ENCODE measurements at regions not wholly inside any gene's neighbourhood (a gene's known extent, or its start where the extent isn't known, plus 50 kb on each side); places are given as distances from the start of the nearest gene placed in this dataset.

DNA sequence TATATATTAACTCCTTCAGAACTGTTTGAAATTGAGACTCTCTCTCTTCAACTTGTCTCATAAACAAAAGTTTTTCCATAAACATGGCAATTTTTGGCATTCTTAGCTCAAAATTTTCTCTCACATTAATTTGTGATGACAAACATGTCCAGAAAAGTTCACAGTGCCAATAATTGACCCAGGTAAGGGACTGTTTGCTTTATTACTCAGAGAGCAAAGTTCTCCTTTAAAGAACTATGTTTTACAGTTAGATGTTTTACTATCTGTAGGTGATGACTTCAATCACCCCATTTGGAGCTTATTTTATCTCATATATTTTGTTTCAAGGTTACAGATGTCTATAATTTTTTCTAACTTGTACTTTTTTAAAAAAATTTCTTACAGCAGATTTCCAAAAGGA, 855.6 kb downstream of the SLC16A7 start:
- no peaks in the 10 kb centered on the region for H3K36me3 ChIP-seq (ENCODE audit: control insufficient read depth, insufficient read depth, low read length)
- no peak overlapping the region for H3K27ac ChIP-seq (ENCODE audit: low read depth, low read length, severe bottlenecking)
- no peaks in the 10 kb centered on the region for H3K4me1 ChIP-seq (ENCODE audit: control insufficient read depth, insufficient read depth, low read length, poor library complexity, severe bottlenecking)
- no peak overlapping the region for H3K4me3 ChIP-seq (ENCODE audit: extremely low read depth, insufficient read depth, low read length, poor library complexity, severe bottlenecking)
- H3K9me3 ChIP-seq (ENCODE audit: control insufficient read depth, low read length) = no peaks in the 10 kb centered on the region

DNA sequence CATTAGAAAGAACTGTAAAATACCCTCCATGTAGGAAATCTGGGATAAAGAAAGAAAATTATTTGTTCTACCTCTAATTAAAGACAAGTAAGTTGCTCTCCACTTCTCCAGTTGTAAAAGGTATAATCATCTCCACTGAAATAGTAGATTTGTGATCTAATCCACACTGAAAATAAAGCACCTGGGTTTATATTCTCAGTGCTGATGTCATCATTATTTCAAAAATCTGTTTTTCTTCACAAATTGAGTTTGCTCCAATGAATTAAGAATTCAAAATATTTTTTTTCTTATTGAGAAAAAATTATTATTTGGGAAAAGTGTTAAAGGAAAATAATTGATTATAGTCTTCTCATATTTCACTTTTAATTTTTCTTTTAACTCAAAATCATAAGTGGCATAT, 869.2 kb downstream of the SLC16A7 start:
- Histone ChIP-seq H3K4me1 (ENCODE audit: control insufficient read depth, insufficient read depth, low read length, poor library complexity, severe bottlenecking) (no peaks in the 10 kb centered on the region), H3K9me3 (ENCODE audit: control insufficient read depth, low read length) (no peaks in the 10 kb centered on the region), H3K36me3 (ENCODE audit: control insufficient read depth, insufficient read depth, low read length) (no peaks in the 10 kb centered on the region), H3K4me3 (ENCODE audit: extremely low read depth, insufficient read depth, low read length, poor library complexity, severe bottlenecking) (no peak overlapping the region), H3K27ac (ENCODE audit: low read depth, low read length, severe bottlenecking) (no peak overlapping the region)

DNA sequence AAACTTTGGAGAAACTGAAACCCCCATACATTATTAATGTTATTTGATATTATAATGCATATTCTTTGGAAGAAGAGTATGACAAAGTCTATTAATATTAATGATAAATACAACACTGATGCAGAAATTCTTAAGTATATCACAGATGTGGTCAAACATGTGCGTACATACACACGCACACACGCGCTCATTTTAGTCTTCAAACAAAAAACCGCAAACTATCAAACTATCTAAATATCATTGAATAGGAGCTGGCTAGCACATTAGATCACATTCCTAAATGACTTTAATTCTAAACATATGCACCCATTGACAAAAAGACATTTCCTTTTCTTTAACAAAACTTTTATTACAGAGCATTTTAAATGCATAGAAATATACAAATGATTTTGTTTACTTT, 872.7 kb downstream of the SLC16A7 start:
- no peaks in the 10 kb centered on the region for H3K36me3 ChIP-seq (ENCODE audit: control insufficient read depth, insufficient read depth, low read length)
- WGBS, 2 experiments (ENCODE audit: insufficient coverage in 2 of 2) = 96 to 100% methylated on average over 3 to 5 of the region's 5 CpGs
- H3K4me3 ChIP-seq (ENCODE audit: extremely low read depth, insufficient read depth, low read length, poor library complexity, severe bottlenecking) = no peak overlapping the region
- no peaks in the 10 kb centered on the region for H3K9me3 ChIP-seq (ENCODE audit: control insufficient read depth, low read length)
- no peaks in the 10 kb centered on the region for H3K4me1 ChIP-seq (ENCODE audit: control insufficient read depth, insufficient read depth, low read length, poor library complexity, severe bottlenecking)
- H3K27ac ChIP-seq (ENCODE audit: low read depth, low read length, severe bottlenecking) = no peak overlapping the region

DNA sequence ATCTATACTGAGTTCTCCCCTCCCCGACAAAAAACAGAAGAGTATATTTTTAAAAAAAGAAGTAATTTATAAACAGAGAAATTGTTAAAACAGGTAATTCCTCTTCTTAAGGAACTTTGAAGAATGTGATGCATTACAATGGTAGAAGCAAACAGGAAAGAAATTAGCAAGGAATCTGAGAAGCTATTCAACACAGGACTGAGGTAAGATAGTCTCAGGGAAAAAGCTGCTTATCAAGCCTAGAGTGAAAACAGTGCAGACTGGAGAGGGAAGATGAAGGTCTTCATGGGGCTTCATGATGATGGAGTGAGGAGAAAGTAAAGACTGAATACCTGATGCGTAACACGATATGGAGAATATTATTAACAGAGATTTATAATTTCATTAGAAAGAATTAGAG, 880.0 kb downstream of the SLC16A7 start:
- Histone ChIP-seq H3K36me3 (ENCODE audit: control insufficient read depth, insufficient read depth, low read length) (no peaks in the 10 kb centered on the region), H3K4me3 (ENCODE audit: extremely low read depth, insufficient read depth, low read length, poor library complexity, severe bottlenecking) (no peak overlapping the region), H3K9me3 (ENCODE audit: control insufficient read depth, low read length) (no peaks in the 10 kb centered on the region), H3K4me1 (ENCODE audit: control insufficient read depth, insufficient read depth, low read length, poor library complexity, severe bottlenecking) (no peaks in the 10 kb centered on the region), H3K27ac (ENCODE audit: low read depth, low read length, severe bottlenecking) (no peak overlapping the region)
- WGBS, 2 experiments (ENCODE audit: insufficient coverage in 2 of 2) = no CpG with 5 or more reads among the region's 3 CpGs

DNA sequence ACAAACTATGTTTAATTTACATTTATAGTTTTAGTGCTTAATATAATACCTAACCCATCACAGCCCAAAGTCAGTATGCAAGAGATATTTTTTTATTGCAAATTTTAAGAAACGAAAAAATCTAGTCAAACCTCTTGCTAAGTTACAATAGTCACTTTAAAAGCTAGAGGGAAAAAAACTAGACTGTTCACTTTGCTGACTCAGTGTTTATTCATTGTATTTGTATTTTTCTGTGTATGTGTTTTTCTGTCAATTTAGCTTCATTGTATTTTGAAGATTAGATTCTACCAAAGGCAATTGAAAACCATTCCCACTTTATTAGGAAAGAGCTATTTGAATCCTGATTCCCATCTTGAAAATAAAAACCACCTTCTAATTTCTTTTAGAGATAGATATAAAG, 891.5 kb downstream of the SLC16A7 start:
- Histone ChIP-seq H3K36me3 (ENCODE audit: control insufficient read depth, insufficient read depth, low read length) (no peaks in the 10 kb centered on the region), H3K27ac (ENCODE audit: low read depth, low read length, severe bottlenecking) (no peak overlapping the region), H3K9me3 (ENCODE audit: control insufficient read depth, low read length) (no peaks in the 10 kb centered on the region), H3K4me1 (ENCODE audit: control insufficient read depth, insufficient read depth, low read length, poor library complexity, severe bottlenecking) (no peaks in the 10 kb centered on the region), H3K4me3 (ENCODE audit: extremely low read depth, insufficient read depth, low read length, poor library complexity, severe bottlenecking) (no peak overlapping the region)
- no CpG with 5 or more reads among the region's 1 CpG for WGBS, 2 experiments (ENCODE audit: insufficient coverage in 2 of 2)

DNA sequence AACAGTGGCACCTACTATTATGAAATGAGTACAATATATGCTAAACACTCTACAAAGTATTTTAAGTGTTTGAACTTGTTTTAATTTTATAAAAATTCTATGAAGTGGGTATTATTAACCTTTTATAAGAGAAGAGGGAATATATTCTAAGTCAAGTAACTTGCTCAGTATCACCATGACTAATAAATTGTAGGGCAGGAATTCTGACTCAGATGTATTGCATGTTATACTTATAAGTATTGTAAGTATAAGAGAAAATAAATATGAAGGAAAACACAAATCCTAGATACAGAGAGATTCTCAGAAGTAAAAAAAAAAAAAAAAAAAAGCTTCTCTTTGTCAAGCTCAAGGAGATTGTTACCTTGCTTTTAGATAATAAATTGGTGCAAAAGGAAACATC, 893.2 kb downstream of the SLC16A7 start:
- no peak overlapping the region for H3K27ac ChIP-seq (ENCODE audit: low read depth, low read length, severe bottlenecking)
- no peaks in the 10 kb centered on the region for H3K9me3 ChIP-seq (ENCODE audit: control insufficient read depth, low read length)
- no peaks in the 10 kb centered on the region for H3K4me1 ChIP-seq (ENCODE audit: control insufficient read depth, insufficient read depth, low read length, poor library complexity, severe bottlenecking)
- no peaks in the 10 kb centered on the region for H3K36me3 ChIP-seq (ENCODE audit: control insufficient read depth, insufficient read depth, low read length)
- no peak overlapping the region for H3K4me3 ChIP-seq (ENCODE audit: extremely low read depth, insufficient read depth, low read length, poor library complexity, severe bottlenecking)

DNA sequence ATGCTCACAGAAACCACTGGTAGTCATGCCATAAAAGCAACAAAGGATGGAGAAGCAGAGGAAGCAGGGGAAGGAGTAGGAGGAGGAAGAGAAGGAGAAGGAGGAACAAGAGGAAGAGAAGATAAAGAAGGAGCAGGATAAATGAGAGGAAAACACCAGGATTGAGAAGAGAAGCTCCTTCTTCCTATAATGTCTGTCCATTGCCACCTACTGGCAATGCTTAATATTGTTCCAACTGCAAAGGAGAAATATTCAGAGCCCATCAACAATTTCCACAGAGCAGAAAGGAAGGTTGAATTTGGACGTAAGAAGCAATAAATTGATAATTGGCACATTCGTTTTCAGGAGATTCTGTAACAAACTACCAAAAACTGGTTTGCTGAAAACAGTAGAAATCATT, 898.4 kb downstream of the SLC16A7 start:
- no peak overlapping the region for H3K4me3 ChIP-seq (ENCODE audit: extremely low read depth, insufficient read depth, low read length, poor library complexity, severe bottlenecking)
- WGBS, 2 experiments (ENCODE audit: insufficient coverage in 2 of 2) = 54% methylated on average over 2 of the region's 2 CpGs; no CpG with 5 or more reads in 1 of the 2 experiments
- no peaks in the 10 kb centered on the region for H3K4me1 ChIP-seq (ENCODE audit: control insufficient read depth, insufficient read depth, low read length, poor library complexity, severe bottlenecking)
- H3K27ac ChIP-seq (ENCODE audit: low read depth, low read length, severe bottlenecking) = no peak overlapping the region
- no peaks in the 10 kb centered on the region for H3K36me3 ChIP-seq (ENCODE audit: control insufficient read depth, insufficient read depth, low read length)
- no peaks in the 10 kb centered on the region for H3K9me3 ChIP-seq (ENCODE audit: control insufficient read depth, low read length)

DNA sequence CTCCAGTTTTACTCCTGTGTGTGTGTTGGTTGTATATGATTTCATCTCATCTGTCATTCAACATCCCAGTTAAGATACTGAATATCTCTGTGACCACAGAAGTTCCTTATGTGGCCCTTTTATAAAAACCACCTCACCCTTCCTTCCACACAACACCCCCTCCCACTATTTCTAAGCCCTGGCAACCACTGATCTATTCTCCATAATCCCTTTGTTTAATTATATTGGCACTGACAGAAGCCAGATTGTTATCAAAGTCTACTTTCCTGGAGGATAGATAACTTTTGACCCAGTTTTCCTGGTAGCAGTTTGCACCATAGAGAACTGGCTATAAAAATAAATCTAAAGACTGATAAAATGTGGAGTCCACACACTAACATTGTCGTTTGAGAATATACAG, 902.8 kb downstream of the SLC16A7 start:
- Histone ChIP-seq H3K27ac (ENCODE audit: low read depth, low read length, severe bottlenecking) (no peak overlapping the region), H3K4me1 (ENCODE audit: control insufficient read depth, insufficient read depth, low read length, poor library complexity, severe bottlenecking) (no peaks in the 10 kb centered on the region), H3K4me3 (ENCODE audit: extremely low read depth, insufficient read depth, low read length, poor library complexity, severe bottlenecking) (no peak overlapping the region), H3K9me3 (ENCODE audit: control insufficient read depth, low read length) (no peaks in the 10 kb centered on the region), H3K36me3 (ENCODE audit: control insufficient read depth, insufficient read depth, low read length) (no peaks in the 10 kb centered on the region)
- 83% methylated on average over 1 of the region's 1 CpG; no CpG with 5 or more reads in 1 of the 2 experiments for WGBS, 2 experiments (ENCODE audit: insufficient coverage in 2 of 2)

DNA sequence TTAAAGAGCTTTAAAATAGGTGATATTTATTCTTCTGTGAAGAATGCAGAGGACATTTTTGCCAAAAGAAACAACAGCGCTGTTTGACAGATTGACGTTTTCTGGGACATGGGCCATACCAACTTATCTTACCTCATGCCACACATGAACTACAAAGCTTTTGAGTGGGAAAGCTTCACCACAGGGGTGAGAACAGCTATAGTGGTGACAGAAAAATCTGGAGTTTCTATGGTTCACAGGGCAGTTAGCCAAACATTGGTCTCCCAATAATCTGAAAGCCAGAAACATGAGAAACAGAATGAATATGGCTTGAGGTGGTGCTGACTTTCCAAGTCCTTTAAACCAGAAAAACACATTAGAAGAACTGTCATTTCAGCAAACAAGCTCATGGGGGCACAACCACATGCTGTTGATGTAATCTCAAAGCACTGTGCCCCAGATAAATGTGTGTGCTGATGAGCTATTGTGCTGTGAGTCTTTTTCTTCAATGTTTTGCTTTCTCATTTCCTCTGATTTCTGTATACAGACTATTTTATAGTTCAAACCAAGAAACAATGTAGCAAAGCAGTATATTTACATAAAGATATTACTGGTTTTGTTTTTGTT, 905.4 kb downstream of the SLC16A7 start:
- WGBS, 2 experiments (ENCODE audit: insufficient coverage in 2 of 2) = no CpG with 5 or more reads among the region's 2 CpGs
- Histone ChIP-seq H3K4me1 (ENCODE audit: control insufficient read depth, insufficient read depth, low read length, poor library complexity, severe bottlenecking) (no peaks in the 10 kb centered on the region), H3K36me3 (ENCODE audit: control insufficient read depth, insufficient read depth, low read length) (no peaks in the 10 kb centered on the region), H3K27ac (ENCODE audit: low read depth, low read length, severe bottlenecking) (no peak overlapping the region), H3K9me3 (ENCODE audit: control insufficient read depth, low read length) (no peaks in the 10 kb centered on the region), H3K4me3 (ENCODE audit: extremely low read depth, insufficient read depth, low read length, poor library complexity, severe bottlenecking) (no peak overlapping the region)

DNA sequence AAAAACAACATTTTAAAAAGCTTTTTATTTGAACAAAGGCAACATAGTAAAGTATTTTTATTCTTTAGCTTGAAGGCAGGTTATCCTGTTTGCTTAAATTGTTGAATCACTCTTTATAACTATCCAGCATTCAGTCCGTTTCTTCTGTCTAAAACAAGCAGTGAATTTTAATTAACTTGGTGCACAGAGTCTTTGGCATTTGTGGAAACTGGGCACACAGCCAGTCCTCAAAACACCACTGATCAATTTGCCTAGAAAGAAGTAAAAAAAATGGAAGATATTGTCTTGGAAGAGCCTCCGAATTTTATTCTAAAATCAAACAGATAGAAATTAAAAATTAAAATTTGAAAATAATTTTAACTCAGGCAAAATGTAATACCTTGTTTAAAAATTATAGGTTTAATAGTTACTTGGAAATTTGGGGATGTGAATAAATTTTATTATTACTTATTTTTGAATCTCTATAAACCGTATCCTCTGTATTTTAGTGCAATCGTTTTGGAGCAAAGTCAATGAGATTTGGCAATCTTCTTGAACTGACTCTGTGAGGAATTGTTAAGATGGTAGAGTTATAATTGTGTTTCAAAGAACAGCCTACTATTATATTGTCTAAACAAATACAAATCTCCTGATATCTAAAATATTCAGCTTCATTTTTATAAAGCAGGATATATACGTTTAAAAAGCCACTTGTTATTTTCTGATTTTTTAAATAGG, 927.0 kb downstream of the SLC16A7 start:
- Histone ChIP-seq H3K36me3 (ENCODE audit: control insufficient read depth, insufficient read depth, low read length) (no peaks in the 10 kb centered on the region), H3K27ac (ENCODE audit: low read depth, low read length, severe bottlenecking) (no peak overlapping the region), H3K4me3 (ENCODE audit: extremely low read depth, insufficient read depth, low read length, poor library complexity, severe bottlenecking) (no peak overlapping the region), H3K9me3 (ENCODE audit: control insufficient read depth, low read length) (no peaks in the 10 kb centered on the region), H3K4me1 (ENCODE audit: control insufficient read depth, insufficient read depth, low read length, poor library complexity, severe bottlenecking) (no peaks in the 10 kb centered on the region)
- WGBS, 2 experiments (ENCODE audit: insufficient coverage in 2 of 2) = 100% methylated on average over 1 of the region's 5 CpGs; no CpG with 5 or more reads in 1 of the 2 experiments

DNA sequence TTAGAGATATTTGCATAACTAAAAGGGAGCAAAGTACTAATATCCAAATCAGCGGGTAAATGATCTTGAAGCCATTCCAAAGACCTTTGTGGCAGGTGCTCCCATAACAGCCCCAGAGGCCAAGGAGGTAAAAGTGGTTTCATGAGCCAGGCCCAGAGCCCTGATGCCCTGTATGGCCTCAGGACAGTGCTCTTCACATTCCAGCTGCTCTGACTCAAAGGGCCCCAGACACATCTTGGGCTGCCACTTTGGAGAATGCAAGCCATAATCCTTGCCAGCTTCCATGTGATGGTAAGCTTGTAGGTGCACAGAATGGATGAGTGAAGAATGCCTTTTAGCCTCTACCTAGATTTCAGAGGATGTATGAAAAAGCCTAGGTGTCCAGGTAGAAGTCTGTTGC, 933.4 kb downstream of the SLC16A7 start:
- H3K4me1 ChIP-seq (ENCODE audit: control insufficient read depth, insufficient read depth, low read length, poor library complexity, severe bottlenecking) = no peaks in the 10 kb centered on the region
- 88 to 100% methylated on average over 1 of the region's 1 CpG for WGBS, 2 experiments (ENCODE audit: insufficient coverage in 2 of 2)
- no peak overlapping the region for H3K27ac ChIP-seq (ENCODE audit: low read depth, low read length, severe bottlenecking)
- no peaks in the 10 kb centered on the region for H3K36me3 ChIP-seq (ENCODE audit: control insufficient read depth, insufficient read depth, low read length)
- no peaks in the 10 kb centered on the region for H3K9me3 ChIP-seq (ENCODE audit: control insufficient read depth, low read length)
- no peak overlapping the region for H3K4me3 ChIP-seq (ENCODE audit: extremely low read depth, insufficient read depth, low read length, poor library complexity, severe bottlenecking)
